ENCODE measurements at regions not wholly inside any gene's neighbourhood (a gene's known extent, or its start where the extent isn't known, plus 50 kb on each side); places are given as distances from the start of the nearest gene placed in this dataset.
A peak's percentile ranks its signal among the peaks of the same experiment; 100 is the strongest.

DNA sequence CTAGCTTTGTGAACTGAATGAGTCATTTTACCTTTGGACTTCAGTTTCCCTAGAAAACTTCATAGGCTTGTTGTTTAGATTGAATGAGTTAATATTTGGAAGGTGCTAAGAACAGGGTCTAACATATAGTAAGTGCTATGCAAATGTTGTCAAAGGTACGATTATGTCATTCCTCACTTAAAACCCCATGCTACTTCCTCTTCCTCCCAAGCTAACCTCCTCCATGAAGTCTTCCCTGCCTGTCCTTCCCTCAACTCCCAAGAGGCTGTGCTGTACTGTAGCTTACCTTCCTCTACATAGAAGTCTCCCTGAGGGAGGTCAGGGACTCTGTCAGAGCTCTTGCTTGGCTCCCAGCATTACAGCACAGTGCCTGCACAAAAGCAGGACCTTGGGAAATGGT lies 103.4 kb upstream of the PJA1 start:
- FAIRE-seq, result no peak
- Histone ChIP-seq H3K27me3 (ENCODE audit: control insufficient read depth, insufficient read depth, low read length) (no peaks in the 10 kb centered on the region), H3K4me3 (ENCODE audit: low read depth, low read length) (no peak overlapping the region), H3K36me3 (ENCODE audit: control insufficient read depth, insufficient read depth, low read length) (no peaks in the 10 kb centered on the region)
- DNase-seq (ENCODE audit: low read depth), result peak; percentile 38
- TF ChIP-seq, protein P1, sequence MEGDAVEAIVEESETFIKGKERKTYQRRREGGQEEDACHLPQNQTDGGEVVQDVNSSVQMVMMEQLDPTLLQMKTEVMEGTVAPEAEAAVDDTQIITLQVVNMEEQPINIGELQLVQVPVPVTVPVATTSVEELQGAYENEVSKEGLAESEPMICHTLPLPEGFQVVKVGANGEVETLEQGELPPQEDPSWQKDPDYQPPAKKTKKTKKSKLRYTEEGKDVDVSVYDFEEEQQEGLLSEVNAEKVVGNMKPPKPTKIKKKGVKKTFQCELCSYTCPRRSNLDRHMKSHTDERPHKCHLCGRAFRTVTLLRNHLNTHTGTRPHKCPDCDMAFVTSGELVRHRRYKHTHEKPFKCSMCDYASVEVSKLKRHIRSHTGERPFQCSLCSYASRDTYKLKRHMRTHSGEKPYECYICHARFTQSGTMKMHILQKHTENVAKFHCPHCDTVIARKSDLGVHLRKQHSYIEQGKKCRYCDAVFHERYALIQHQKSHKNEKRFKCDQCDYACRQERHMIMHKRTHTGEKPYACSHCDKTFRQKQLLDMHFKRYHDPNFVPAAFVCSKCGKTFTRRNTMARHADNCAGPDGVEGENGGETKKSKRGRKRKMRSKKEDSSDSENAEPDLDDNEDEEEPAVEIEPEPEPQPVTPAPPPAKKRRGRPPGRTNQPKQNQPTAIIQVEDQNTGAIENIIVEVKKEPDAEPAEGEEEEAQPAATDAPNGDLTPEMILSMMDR (IDR thresholded peaks at IDR 0.05; ENCODE audit: insufficient read depth, low read length, severe bottlenecking), result no peak

DNA sequence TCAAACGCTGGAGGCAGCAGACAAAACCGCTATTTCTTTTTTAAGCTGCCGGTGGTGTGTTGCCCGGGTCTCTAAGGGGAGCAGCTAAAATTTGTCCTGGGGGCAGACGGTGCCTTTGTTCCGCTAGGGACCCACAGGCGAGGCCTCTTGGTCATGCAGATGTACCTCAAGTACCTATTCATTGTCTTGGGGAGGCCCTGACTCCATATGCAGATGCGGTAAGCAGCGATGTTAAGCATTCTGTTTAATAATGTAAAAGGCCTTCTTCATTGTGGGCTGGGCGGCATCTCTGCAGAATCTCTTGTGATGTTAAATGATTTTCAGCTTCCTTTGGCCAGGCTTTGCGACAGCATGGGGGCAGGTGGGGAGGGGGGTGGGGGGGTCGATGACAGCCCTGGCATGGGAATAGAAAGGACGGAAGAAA lies 98.9 kb upstream of the PJA1 start:
- TF ChIP-seq, protein P1 (IDR thresholded peaks at IDR 0.05; ENCODE audit: insufficient read depth, low read length, severe bottlenecking), result no peak
- no peak overlapping the region for H3K4me3 ChIP-seq (ENCODE audit: low read depth, low read length)
- no peaks in the 10 kb centered on the region for H3K27me3 ChIP-seq (ENCODE audit: control insufficient read depth, insufficient read depth, low read length)
- no peak for DNase-seq (ENCODE audit: low read depth)
- H3K36me3 ChIP-seq (ENCODE audit: control insufficient read depth, insufficient read depth, low read length), result no peaks in the 10 kb centered on the region
- no peak for FAIRE-seq

DNA sequence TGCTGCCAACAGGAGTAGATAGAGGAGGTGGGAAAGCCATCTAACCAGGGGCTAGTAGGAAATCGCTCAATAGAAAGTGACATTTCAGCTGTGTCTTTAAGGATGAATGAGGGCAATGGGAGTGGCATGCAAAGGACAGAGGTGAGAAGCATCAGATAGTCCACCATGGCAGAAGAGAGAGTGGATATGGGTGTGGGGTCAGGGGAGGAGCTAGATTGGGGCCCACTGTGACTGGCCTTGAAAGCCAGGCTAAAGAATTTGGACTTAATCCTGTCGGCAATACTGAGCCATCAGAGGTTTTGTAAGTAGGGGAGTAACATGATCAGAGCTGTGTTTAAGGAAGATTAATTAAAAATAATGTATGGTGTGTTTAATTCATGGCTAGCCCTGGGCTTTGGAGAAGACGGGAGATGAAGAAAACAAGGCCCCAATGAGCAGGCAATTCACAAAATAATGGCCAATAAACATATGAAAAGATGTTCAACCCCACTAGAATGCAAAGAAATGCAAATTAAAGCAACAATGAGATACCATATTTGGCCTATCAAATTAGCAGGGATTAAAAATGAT lies 98.1 kb upstream of the PJA1 start:
- no peaks in the 10 kb centered on the region for H3K27me3 ChIP-seq (ENCODE audit: control insufficient read depth, insufficient read depth, low read length)
- FAIRE-seq (no peak), DNase-seq (ENCODE audit: low read depth) (no peak)
- TF ChIP-seq, protein P1 (IDR thresholded peaks at IDR 0.05; ENCODE audit: insufficient read depth, low read length, severe bottlenecking), result no peak
- no peaks in the 10 kb centered on the region for H3K36me3 ChIP-seq (ENCODE audit: control insufficient read depth, insufficient read depth, low read length)
- no peak overlapping the region for H3K4me3 ChIP-seq (ENCODE audit: low read depth, low read length)

DNA sequence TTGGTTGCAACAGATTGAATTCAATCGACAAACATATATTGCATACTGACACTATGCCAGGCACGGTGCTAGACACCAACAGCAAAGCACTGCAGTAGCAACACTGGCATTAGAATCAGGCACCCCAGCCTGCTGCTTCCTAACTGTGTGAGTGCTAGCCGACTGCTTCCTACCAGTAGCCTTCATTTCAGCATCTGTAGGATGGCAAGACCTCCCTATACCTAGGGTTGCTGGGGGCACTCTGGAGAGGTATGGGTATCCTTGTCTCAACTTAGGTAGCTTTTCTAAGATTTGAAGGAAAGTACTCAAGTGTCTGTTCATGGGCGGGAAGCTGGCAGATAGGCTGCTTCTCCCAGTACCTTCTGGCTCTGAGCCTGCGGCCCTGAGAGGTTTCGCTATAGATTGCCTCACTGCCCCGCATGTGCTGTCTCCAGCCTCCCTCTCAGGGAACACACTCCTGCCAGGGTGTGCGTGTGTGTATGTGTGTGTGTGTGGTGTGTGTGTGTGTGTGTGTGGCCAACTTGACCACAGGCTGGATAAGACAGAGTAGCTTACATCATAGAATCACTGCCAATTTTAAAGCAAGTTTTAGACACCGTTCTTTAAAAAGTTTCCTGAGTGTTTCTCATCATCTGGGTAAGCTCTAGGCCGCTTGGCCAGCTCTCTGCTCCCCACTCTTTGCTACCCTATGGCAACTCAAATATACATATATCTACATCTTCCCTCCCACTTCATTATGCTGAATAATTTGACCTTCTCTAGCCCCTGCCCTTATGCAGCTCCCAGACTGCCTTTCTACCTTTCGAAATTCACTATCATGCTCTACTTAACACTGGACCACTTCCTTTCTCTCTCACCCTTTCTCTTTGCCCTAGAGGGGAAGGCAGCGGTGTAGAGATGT lies 97.0 kb upstream of the PJA1 start:
- no peaks in the 10 kb centered on the region for H3K36me3 ChIP-seq (ENCODE audit: control insufficient read depth, insufficient read depth, low read length)
- DNase-seq (ENCODE audit: low read depth) (no peak), FAIRE-seq (peak; percentile 58)
- H3K27me3 ChIP-seq (ENCODE audit: control insufficient read depth, insufficient read depth, low read length), result no peaks in the 10 kb centered on the region
- no peak overlapping the region for H3K4me3 ChIP-seq (ENCODE audit: low read depth, low read length)
- TF ChIP-seq, protein P1 (IDR thresholded peaks at IDR 0.05; ENCODE audit: insufficient read depth, low read length, severe bottlenecking), result no peak

DNA sequence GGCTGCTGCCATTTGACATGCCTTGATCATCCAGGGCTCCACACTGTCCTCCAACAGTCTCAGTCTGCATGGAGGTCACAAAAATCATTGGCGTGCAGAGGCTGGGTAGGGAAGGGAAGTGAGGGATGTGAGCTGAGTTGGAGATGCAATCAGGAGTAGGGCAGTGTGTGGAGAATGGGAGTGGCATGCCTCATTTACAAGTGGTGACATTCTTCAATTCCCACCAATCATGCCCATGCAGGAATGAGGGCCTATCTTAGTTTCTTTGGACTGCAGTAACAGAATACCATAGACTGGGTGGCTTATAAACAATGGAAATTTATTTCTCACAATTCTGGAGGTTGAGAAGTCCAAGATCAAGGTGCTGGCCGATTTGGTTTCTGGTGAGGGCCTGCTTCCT lies 94.9 kb upstream of the PJA1 start:
- no peak overlapping the region for H3K4me3 ChIP-seq (ENCODE audit: low read depth, low read length)
- DNase-seq (ENCODE audit: low read depth) (no peak), FAIRE-seq (peak; percentile 62)
- TF ChIP-seq, protein P1 (IDR thresholded peaks at IDR 0.05; ENCODE audit: insufficient read depth, low read length, severe bottlenecking), result no peak
- H3K36me3 ChIP-seq (ENCODE audit: control insufficient read depth, insufficient read depth, low read length), result no peaks in the 10 kb centered on the region
- H3K27me3 ChIP-seq (ENCODE audit: control insufficient read depth, insufficient read depth, low read length), result no peaks in the 10 kb centered on the region
